HG03135 (cell line): ENCODE measurements at regions not wholly inside any gene's neighbourhood (a gene's known extent, or its start where the extent isn't known, plus 50 kb on each side); places are given as distances from the start of the nearest gene placed in this dataset.

Source experiments
- ATAC-seq: cut with Tn5 transposase; IDR thresholded peaks from one replicate; pipeline ENCODE4 v1.9.1; 2021; ENCODE audit warnings: mild to moderate bottlenecking, moderate library complexity; ENCODE audit not compliant: unreplicated experiment

DNA sequence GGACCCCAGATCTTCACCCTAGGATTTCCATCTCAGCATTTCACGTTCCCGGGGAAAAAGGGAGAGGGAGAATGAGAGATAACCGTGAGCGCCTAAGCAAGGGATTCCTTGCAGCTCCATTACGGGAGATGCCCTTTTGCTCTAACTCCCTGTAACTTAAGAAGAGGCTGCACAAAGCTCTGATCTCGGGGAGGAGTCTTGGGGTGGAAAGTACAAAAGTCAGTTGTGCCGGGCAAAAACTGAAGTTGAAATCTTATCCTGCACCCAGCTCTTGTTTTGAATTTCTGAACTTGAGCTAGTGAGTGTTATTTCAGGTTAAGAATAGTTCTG, 256.4 kb upstream of the SOX21 start:
- ATAC-seq: no peak

GRCh38 chr13:94968040-94968756, 255.9 kb upstream of the SOX21 start:
- no peak for ATAC-seq

GRCh38 chr13:94967183-94968039, 255.1 kb upstream of the SOX21 start:
- no peak for ATAC-seq

GRCh38 chr13:94966422-94966955, 254.1 kb upstream of the SOX21 start:
- ATAC-seq: no peak

DNA sequence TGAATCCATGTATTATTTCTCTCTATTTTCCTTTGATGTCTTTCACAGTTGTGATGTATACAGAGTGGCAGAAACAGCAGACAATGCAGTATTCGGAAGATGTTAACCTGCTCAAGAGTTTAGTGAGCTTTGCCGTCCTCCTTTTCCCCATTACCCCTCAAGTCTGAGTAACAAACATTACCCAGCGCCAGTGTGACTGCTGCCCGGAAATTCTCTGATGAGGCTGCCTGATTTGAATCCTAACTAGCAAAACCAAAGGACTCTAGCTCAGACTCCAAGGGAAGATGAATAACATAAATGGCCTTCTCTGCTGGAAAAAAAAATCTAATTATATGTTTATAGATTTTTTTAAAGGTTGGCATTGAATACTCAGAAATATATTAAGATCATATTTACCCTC, 247.3 kb upstream of the SOX21 start:
- ATAC-seq: no peak

GRCh38 chr13:94956417-94957110, 244.2 kb upstream of the SOX21 start:
- no peak for ATAC-seq

GRCh38 chr13:94952787-94953186, 240.4 kb upstream of the SOX21 start:
- no peak for ATAC-seq

DNA sequence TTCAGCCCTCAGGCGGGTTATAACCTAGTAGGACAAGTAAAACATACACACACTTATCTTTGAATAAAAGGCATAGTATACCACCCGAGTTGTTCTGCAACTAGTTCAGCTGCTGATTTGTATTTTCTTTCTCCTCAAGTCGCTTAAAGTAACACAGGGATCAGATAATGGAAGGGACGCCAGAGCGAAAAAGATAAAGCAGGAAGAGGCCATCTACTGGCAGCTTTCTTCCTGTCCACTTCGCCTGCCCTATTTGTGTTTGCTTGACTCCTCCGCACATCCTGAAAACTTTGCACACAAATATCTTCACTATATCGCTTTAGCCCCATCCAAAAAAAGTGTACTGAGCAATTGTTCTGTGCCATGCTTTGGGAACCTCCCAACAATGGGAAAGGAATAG, 238.0 kb upstream of the SOX21 start:
- no peak for ATAC-seq

GRCh38 chr13:94947965-94948371, 235.6 kb upstream of the SOX21 start:
- no peak for ATAC-seq

GRCh38 chr13:94947392-94947791, 235.0 kb upstream of the SOX21 start:
- ATAC-seq: no peak

- no peak for ATAC-seq
Observed at GRCh38 chr13:94946039-94946438, 233.7 kb upstream of the SOX21 start.

- no peak for ATAC-seq
Observed at GRCh38 chr13:94938124-94938523, 225.8 kb upstream of the SOX21 start.

GRCh38 chr13:94936633-94937032, 224.3 kb upstream of the SOX21 start:
- no peak for ATAC-seq

GRCh38 chr13:94933936-94934335, 221.6 kb upstream of the SOX21 start:
- no peak for ATAC-seq

DNA sequence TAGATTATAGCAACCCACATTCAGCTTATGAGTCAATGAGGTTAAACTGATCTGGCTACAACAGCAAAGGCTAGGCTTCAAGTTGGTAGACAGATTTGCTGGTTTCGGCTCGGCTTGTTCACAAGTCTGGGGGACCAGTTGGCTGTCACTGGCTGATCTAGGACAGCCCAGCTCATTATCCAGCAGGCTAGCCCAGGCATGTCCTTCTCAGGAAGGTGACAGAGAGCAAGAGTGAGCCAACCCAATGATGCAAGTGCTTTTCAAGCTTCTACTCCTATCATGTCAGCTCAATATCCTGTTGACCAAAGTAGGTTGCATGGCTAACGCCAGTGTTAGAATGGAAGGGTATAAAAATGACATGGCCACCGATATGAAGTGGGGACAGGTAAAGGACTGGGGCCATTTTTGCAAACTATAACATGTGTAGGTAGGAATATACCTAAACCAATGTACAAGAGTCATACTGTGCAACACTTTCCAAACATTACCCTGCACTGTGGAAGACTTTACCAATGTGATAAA, 220.9 kb upstream of the SOX21 start:
- no peak for ATAC-seq

DNA sequence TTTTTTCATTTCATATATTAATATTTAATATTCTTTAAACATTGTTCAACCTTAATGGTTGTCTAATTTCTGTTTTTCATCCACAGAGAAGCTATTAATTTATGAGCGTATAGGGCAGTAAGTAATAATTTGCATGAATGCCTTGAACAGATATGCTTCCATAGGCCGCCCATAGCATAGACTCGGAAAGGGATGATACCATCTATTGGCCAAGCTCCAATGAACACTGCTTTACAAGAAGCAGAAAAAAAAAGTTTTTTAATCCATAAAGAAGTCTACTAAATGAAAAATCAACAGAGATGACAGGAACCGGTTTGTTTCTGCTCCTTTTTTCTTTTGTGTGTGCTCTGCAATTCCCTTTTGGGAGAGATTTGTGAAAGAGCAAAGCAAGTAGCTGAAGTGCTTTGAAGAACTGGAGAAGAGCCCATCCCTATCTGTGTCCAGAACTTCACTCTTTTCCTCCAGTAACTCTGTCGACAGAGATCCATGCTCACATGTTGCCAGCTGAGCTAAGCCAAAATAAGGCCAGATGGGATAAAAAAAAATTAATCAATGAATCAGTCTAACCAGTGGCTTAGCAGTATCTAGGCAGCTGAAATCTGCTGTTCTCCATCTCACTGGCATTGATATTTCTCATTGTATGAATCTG, 215.9 kb upstream of the SOX21 start:
- ATAC-seq: no peak

DNA sequence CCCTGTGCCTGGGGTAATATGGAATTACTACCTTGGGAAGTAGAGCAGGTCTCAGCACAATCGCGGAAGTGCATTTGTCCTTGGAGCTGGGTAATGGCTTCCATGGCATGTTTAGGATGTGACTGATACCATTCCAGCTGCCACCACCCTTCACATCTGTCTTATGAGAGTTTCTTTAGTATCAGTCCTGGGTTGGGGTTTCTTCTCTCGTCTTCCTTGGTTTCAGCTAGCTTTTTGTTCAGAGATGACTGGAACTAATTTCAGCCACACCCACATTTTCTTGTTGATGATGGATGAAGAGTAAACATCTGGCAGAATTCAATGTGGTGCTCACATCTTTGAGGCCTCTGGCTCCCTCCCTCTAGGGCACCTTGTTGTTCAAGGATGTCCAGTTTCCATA, 212.9 kb upstream of the SOX21 start:
- ATAC-seq: no peak

- ATAC-seq: no peak
Observed at GRCh38 chr13:94921181-94921580, 208.8 kb upstream of the SOX21 start.

DNA sequence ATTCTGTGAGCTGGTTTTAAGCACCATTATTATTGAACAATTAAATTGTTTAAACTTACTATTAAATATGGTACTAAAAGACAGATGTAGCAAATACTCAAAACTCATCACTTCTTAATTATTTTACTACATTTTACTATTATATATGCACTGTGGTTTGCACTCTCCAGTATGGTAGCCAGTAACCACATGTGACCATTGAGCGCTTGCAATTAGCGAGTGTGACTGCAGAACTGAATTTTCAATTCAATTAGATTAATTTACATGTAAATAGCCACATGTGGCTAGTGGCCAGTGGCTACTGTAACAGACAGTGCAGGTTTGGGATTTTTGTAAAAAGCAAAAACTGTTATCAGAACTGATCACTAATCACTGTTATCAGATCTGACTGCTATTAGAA, 208.2 kb upstream of the SOX21 start:
- no peak for ATAC-seq

DNA sequence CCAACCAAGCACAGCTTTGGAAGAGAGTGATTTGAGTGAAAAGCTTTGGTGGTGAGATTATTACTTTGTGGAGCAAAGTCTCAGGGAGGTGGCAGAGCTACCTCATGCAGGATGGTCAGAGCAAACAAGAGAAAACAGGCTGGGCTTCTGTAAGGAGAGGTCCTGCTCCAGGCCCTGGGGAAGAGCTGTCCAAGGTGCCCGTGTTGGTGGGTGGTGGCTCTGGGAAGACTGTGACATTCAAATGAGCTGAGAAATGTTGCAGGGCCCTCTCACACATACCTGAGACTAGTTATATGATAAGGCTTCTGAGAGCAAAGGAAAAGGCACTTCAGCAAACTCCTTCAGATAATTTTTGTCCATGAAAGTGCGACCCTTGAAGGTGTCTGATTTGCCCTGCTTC, 205.5 kb upstream of the SOX21 start:
- ATAC-seq: no peak

- ATAC-seq: no peak
Observed at GRCh38 chr13:94914895-94915294, 202.6 kb upstream of the SOX21 start.
